G401 (cell line): ENCODE measurements at regions not wholly inside any gene's neighbourhood (a gene's known extent, or its start where the extent isn't known, plus 50 kb on each side); places are given as distances from the start of the nearest gene placed in this dataset.

Experiments used
- DNase-seq: peaks from one replicate; pipeline ENCODE4 v3.0.0-alpha.2; 2015; ENCODE audit warnings: low spot score
- in situ Hi-C: cut with HindIII; loops from 2 replicates; pipeline ENCODE4 v1.10.0; 2016; ENCODE audit warnings: low sequenced_read_pairs, mixed read lengths

DNA sequence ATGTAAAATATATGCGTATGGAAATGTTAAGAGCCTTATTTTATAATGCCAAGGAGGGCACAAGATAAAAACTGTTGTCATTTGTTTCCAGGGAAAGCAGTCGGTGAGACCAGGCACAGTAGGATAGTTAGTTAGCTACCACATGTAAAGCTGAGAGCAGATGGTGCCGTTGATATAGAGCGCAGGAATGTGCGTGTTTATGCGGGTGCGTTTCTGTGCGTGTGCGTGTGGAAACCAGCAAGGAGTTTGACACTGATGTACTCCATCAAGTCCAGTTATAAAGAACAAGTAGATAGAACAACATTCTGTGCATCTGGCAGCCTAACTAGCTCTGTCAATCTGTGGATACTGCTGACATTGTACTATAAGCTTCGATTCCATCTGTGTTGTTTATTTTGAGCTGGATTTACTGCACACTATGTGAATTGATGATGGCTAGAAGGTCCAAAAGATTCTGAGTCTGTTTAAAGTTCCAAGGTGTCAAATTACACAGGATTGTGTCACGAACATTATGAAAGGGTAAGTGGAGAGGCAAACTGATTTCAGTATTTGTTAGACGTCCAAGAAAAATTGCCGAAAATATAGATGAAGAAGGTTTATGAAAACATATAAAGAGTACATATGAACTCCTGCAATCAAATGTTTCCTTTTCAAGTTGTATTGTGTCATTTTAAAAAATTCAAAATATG, 494.9 kb upstream of the MEF2C start:
- no peak for DNase-seq
- in situ Hi-C loops = no loop called here

DNA sequence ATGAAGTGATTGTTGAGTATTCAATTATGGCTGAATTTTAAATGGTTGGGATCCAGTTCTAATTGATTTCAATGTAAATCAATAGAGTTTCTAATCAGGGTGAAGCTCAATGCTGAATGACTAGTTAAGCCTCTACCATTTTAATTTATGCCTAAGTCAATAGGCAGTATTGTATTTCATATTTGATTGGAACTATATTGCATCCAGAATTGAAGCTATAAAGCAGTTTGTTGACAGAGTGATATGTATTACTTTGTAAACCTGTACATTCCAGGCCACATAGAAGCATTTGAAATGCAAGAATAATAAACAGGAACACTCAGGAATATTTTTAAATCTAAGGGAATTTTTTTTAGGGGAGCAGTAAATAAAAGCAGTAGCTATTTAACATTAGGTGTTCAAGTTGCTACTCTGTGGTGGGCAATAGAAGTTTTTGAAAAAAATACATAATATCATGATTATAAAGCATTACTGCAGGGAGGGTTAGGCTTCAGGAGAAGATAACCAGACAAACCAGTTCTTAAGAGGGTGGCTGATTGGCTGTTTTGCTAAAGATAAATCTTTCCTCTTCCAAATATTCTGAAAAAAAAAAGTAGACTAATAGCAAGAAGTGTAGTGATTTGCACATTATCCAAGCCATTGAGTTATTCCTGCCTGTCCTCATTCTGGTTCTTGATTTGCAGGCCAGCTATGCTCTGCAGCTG, 492.0 kb upstream of the MEF2C start:
- no peak for DNase-seq
- in situ Hi-C loops = no loop called here

DNA sequence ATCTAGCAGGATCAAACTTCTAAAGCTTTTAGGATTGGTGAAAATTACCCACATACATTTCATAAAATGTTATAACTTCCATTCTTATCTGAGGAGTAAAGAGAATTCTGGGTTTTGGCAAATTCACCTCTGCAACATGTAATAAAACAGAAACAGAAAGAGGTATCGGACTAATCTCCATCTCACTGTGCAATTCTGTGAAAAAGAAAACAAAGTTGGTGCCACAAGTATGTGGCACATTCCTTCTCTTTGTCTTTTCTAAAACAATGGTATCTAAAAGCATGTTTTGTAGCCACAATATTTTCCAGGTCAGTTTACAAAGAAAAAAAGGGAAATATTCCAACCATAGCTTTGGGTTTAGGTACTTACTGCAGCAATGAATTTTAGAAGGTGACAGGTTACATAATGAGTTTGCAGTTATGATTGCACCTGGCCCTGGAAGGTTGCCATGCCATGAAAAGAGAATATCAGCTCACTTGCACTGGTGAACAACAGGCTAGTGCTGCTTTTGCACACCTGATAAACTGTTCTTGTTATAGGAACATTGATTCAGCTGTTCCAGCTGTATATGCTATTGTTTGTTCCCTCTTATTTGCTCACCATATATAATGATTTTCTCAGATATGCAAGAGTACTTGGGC, 491.3 kb upstream of the MEF2C start:
- in situ Hi-C loops = no loop called here
- DNase-seq = peak; percentile 37

DNA sequence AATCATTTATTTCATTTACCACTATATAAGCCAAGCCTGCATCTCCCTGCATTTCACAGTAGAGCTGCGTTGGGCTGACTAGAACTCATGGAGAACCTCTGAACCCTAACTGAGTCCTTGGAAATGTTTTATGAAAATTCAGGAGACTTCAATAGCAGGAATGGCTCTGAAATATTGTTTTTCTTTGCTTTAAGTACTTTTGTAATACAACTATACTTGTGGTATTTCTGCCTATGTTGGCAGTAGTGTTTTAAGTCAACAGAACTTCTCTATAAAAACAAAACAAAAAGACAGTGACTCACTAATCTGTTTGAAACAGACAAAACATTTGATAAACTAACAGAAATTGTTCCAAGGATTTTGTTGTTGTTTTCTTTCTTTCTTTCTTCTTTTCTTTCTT, 489.2 kb upstream of the MEF2C start:
- in situ Hi-C loops = no loop called here
- DNase-seq = no peak

DNA sequence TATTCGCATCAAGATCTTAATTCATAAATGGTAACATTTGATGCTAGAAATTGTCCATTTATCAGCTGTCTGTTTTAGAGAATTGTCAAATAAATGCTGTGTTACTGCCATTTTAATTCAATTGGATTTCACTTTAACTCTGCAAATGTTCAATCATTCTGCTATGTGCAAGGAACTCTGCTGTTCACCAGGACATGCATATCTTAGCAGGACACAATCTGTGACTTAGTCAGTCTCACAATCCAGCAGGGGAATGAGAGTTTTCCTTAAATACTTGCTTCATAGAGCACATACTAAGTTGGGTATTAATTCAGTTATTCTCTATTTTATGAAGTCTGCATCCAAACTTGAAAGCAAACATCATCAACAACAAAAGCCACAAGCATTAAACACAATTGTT, 488.7 kb upstream of the MEF2C start:
- in situ Hi-C loops = no loop called here
- DNase-seq = no peak

DNA sequence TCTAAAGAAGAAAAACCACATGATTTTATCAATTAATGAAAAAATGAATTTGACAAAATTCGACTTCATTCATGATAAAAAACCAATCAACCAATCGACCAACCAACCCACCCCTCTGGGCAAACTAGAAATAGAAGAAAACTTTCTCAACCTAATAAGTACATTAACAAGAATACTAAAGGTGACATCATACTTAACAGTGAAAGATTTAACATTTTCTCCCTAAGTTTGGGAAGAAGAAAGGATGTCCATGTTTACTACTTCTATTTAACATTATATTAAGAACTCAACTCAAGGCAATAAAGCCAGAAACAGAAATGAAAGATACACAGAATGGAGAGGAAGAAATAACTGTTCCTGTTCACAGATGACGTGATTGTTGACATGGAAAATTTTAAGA, 476.1 kb upstream of the MEF2C start:
- no peak for DNase-seq
- in situ Hi-C loops = no loop called here

DNA sequence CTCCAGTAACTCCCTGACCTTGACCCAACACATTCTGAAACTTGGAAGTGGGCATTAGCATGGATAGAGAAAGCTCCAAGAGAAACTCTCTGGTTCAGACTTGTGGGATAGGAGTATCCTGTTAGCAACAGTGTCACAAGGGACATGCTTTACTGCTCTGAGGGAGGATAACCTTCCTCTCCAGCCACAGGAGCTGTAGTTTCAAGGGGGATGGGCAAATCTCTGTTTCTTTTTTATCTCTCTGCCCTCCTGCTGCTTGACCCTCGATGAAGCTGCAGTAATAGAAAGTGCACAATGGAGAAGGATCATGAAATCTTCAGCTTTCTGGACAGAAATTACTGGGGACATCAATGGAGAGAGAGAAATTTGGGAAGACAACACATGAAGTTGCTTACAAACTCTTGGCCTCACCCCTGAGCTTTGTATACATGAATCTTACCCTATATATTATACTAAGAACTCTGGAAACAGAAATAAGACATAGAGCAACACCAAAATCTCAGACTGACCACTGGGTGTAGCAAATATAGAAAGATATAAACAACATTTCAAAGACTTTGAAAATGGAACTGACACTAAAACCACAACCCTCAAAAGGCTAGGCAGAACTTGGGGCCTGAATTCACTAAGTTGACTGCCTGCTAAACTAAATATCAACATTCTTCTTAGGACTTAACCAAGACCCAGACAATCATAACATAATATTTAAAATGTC, 471.0 kb upstream of the MEF2C start:
- DNase-seq = no peak
- in situ Hi-C loops = no loop called here

DNA sequence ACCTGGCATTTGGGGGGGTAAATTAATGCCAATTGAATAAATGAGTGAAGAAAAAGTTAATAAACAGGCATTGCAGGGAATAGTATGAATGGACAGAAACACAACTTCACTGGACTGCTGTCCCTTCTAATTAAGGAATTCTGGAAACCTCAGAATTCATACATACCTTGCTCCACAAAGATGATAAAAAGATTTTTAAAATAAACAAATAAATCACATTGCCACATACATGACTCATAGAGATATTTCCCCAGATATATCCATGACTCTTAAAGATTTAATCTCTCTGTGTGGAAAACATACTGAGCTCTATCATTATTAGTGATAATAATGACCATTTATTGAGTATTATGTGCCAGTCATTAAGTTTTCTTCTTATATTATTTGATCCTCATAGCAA, 469.0 kb upstream of the MEF2C start:
- DNase-seq = no peak
- in situ Hi-C loops = no loop called here

DNA sequence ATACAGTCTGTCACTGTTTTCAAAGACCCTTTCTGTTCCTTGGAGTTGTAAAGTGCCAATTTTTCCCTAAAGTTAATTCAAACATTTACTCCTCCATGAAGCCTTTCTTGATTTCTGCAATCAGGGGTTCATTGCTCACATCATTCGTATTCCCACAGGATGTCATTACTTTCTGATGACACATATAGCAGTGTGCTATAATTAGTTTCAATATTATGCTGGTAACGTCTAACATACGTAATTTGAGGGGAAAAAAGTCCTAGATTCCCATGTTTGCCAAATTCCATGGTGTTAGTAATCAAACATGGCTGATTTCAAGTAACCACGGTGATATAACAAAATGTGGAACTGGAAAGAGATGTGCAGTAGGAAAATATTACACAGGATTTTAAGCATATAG, 468.2 kb upstream of the MEF2C start:
- DNase-seq = no peak
- in situ Hi-C loops = no loop called here

DNA sequence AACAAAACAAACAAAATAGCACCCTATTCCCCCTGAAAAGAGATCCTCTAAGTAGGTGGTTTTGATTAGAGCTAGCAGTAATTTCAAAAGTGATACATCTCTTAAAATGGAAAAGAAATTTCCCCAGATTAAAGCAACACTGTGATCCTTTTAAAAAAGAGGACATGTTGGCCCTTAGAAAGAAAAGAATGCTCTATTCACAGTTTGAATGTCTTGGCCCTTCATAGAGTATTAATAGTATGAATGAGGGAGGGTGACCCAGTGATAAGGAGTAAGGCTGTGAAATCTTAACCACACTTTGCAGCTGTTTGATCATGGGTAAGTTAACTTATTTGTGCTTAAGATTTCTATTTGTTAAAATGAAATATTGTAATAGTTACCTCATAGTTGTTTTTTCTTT, 467.7 kb upstream of the MEF2C start:
- in situ Hi-C loops = no loop called here
- no peak for DNase-seq

DNA sequence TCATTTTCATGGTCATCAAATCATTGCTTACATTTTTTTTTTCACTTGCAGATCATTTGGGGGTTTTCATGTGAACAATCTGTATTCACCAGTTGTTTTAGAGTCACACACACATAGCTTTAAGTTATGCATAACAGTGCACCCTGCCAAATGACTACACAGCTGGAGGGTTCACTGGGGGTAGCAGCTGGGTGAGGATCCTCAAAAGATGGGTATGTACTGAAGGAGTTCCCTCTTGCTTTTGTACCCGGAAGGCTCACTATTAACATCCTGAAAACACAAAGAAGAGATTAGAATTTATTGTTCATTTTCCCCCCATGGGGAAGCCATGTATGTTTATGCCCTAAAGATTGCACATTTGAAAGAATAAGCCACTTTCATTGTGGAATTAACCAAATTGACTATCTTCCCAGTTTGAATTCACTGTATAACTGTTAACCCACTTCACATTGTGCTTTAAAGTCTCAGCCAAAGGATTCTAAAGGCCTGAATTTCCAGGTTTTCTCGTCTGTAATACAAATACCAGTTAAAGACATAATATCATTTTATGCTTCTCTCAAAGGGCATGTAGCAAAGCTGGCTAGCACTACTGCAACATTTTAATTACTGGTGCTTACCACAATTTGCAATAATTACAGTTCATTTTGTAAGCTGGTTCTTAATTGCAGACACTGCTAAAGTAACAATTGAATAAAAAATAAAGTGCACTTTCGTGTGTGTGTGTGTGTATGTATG, 466.4 kb upstream of the MEF2C start:
- in situ Hi-C loops = no loop called here
- DNase-seq = no peak

DNA sequence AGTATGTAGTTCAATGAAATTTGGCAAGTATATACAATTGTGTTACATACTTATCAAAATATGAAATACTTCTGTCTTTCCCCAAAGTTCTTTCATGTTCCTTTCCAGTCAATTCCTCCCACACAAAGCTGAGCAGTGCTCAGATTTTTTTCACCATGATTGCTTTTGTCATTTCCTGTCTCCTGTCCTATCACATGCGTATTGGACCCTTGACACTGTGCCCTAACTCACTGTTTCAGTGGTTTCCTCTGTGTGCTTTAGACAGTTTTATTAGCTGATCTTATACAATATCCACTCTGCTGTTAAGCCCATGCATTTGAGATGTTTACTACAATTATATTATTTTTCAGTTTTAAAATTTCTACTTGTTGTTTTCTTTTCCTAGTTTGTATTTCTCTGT, 463.6 kb upstream of the MEF2C start:
- DNase-seq = no peak

DNA sequence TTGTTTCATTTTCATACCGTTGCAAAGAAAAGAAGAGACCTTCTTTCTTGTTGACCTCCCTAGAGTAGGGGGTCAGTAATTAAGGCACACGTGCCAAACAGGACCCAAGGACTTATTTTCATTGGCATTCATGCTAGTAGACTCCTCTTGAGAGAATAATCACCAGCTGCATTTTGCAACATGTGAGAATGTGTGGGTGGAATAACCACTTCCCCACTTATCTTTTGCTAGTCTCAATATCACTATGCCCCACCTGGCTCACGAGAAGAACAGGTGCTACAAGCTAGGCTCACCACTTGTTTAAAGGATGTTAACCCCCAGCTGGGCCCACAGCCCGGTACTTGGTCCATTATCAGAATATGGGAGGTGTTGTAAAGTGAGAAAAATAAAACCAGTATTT, 460.7 kb upstream of the MEF2C start:
- no peak for DNase-seq
- in situ Hi-C loops = no loop called here

More for the DNA sequence above, 463.6 kb upstream of the MEF2C start:
- in situ Hi-C loops = no loop called here

DNA sequence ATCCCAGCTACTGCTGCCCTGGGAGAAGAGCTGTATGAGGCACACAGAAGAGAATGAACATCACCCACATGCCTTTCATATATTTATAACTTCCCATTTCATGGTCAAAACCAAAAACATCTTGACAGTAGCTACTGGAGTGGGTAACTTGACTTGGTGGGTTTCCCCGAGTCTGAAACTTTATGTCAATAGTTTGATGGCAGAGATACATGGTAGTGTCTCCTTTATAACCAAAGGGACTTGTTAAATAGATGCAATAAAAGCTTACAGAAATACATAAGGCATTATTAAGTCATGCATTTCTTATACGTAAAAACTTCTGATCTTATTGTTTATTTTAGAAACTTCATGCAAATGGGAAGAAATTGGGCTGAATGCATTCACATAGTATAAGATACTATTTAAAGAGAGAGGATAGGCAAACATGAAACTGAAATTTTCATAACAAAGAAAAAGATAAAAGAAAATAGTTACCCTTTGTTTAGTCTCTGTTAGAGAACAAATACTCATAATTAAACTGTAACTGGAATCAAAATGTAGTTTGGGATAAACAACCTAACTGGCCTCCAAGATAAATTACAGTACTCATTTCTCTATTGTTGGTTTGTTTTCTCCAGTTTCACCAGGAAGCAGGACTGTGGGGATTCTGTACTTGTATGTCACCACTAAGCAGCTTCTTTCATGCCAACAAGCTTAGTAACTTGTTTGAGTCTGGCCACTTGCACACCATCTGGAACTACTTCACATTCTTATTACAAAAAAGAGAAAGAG, 459.3 kb upstream of the MEF2C start:
- no peak for DNase-seq
- in situ Hi-C loops = no loop called here

DNA sequence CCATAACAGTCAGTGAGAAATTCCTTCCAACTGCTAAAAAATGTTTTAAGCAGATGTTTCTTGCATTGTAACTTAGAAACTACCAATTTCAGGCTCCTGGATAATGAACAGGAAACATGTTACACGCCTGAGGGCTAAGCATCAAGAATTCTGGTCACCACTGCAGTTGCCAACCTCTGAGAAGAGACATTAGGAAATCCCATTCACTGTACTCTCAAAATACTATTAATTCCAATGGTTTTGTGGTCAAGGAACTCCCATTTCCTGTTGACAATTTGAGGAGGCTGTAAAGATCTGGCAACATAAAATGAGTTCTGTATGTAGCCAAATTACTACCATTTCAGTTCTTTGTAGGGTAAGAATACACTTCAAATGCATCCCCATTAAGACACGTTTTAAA, 456.0 kb upstream of the MEF2C start:
- in situ Hi-C loops = no loop called here

DNA sequence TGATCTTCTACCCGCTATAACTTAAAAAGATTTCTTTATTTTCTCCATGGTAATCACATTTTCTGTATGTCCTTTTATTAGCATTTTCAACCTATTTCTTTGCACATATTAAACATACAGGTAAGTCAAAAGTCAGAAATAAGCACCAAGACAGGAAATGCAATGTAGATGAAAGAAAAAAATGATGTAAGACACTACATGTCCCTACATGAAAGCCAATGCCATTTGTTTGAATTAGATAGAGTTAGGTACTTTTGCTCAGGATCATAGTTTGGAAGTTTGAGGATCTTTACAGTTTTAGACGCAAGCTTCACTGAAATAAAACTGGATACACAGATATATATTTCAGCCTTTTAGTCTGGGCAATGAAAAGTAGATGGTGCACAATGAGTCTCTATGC, 453.1 kb upstream of the MEF2C start:
- in situ Hi-C loops = no loop called here
- no peak for DNase-seq

More for the DNA sequence above, 456.0 kb upstream of the MEF2C start:
- DNase-seq = no peak

DNA sequence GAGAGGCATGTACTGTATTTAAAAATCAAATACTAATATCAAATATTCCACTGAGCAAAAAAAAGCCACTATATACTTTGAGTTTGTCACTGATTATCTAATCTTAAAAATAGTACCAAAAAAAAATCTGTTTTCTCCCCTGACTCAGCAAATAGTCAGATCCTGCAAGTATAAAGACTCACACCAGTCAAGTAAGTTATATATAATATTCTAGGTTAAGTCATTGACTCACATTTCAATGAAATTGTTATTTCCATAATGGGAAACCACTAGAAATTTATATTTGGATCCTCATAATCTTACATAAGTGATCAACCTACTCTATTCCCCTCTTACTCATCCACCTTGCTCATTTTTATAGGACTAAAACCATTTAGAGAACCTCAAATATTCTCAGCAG, 447.2 kb upstream of the MEF2C start:
- in situ Hi-C loops = no loop called here
- no peak for DNase-seq

DNA sequence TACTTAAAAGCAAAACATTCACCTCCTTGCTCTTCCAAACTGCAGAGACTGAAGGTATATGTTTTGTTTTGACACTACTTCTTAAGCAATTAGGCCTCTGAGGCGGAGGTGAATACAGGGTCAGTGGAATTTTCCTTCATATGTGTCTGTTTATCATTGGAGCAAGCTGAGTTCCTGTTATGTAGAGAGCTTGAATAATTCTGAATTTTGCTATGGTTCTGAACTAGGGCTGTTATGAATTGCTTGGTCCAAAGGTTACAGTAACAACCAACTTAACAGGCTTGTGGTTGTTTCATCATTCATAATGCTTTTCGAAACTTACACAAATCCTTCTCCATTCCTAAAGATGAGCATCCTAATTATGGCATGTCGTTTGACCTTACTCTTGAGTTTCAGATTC, 444.6 kb upstream of the MEF2C start:
- no peak for DNase-seq
- in situ Hi-C loops = no loop called here

DNA sequence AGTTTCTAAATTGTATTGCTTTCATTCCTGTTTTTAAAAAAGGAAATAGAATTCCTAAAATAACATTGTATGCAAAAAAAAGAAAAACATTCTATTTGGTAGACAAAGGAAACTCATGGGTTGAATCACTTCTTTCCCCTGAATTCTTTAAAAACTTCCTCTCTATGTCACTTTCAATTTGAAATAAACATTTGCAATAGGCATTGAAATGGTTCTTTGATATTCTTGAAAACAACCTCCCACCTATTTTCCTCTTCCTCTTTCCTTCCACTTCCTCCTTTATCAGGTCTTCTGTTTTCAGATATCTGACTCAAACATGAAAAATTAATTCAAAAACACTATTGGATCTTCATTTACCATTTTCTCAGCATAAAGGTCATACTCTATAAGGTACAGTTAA, 442.0 kb upstream of the MEF2C start:
- no peak for DNase-seq
- in situ Hi-C loops = no loop called here
